ENCODE measurements at regions not wholly inside any gene's neighbourhood (a gene's known extent, or its start where the extent isn't known, plus 50 kb on each side); places are given as distances from the start of the nearest gene placed in this dataset.

DNA sequence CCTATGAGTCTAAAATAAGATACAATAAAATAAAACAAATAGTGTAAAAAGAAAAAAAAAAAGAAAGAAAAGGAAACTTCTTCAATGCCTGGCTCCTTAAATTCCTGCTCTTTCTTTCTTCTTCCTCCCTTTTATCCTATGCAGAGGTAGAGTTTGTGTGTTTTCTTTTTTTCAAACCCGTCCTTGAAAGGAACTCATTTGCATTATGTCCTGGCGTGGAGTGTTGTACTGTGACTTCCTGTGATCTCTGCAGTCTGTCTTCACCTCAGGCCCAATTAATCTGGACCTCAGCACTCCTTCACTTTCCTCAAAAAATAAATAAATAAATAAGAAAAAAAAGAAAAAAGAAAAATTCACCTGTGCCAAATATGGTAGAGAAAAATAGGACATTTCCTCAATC is 541.9 kb upstream of the SPTLC3 start:
- no peak overlapping the region for H2AFZ ChIP-seq (ENCODE audit: low read length)
- WGBS, 2 experiments (ENCODE audit: extremely low coverage in 1 of 2, insufficient coverage in 1 of 2, insufficient read length in 1 of 2, insufficient replicate concordance in 2 of 2, low coverage in 1 of 2, low lambda C conversion rate in 2 of 2, missing lambda C conversion rate in 1 of 2): 37% methylated on average over 2 of the region's 2 CpGs; no CpG with 5 or more reads in 1 of the 2 experiments
- H2BK20ac ChIP-seq (ENCODE audit: low read length): no peak overlapping the region
- POLR2A ChIA-PET (ENCODE audit: partially characterized antibody): interaction anchor here (0.6 kb wide), 1 partner anchor 403 kb away, joined by 3 read pairs; no protein-coding TSS in a partner anchor
- H4K8ac ChIP-seq (ENCODE audit: extremely low read depth, insufficient read depth, low read length): no peak overlapping the region
- no peak overlapping the region for H3K18ac ChIP-seq (ENCODE audit: extremely low read depth, low read length)
- H2AK5ac ChIP-seq (ENCODE audit: low read depth, low read length): no peak overlapping the region
- no peaks in the 10 kb centered on the region for H3K23me2 ChIP-seq (ENCODE audit: low read depth, low read length)
- H4K5ac ChIP-seq (ENCODE audit: insufficient read length, low read depth, low read length): no peak overlapping the region
- no peak overlapping the region for H2BK12ac ChIP-seq (ENCODE audit: low read depth, low read length)
- no peaks in the 10 kb centered on the region for H3K9me3 ChIP-seq (ENCODE audit: insufficient read depth in 2 of 2, low read depth in 1 of 2, low read length in 1 of 2)
- H3K56ac ChIP-seq (replicated peaks; ENCODE audit: insufficient read length, low read depth, low read length): no peak overlapping the region
- H3K4me1 ChIP-seq (replicated peaks in 1 of 4; ENCODE audit: control insufficient read depth in 3 of 4, insufficient read depth in 4 of 4, low read length in 3 of 4): peaks cover 0 to 8% (median 0%) of the 10 kb centered on the region in 4 experiments; a peak in 2 of 7 replicates
- no peak overlapping the region for H4K91ac ChIP-seq (replicated peaks; ENCODE audit: insufficient read length, low read length)
- no peaks in the 10 kb centered on the region for H3K27me3 ChIP-seq (replicated peaks in 1 of 4; ENCODE audit: control insufficient read depth in 3 of 4, extremely low read depth in 1 of 4, insufficient read depth in 3 of 4, low read length in 3 of 4)
- no peak for FAIRE-seq
- no peaks in the 10 kb centered on the region for H3K79me2 ChIP-seq (ENCODE audit: control insufficient read depth in 1 of 2, insufficient read depth in 2 of 2, low read length in 2 of 2)
- no peak for DNase-seq (ENCODE audit: low read depth in 1 of 2, low spot score in 2 of 2)
- H3K4me2 ChIP-seq (ENCODE audit: insufficient read depth in 1 of 2, low read depth in 2 of 2, low read length in 2 of 2): peak overlapping the region in 1 of 2 experiments; percentile 21; a peak in 1 of 4 replicates
- H2BK5ac ChIP-seq (ENCODE audit: low read depth, low read length): no peak overlapping the region
- CTCF ChIA-PET (ENCODE audit: partially characterized antibody): interaction anchor here (0.6 kb wide), 2 partner anchors 1490 to 1735 kb away, joined by 4 to 5 read pairs; no protein-coding TSS in a partner anchor
- H3K4me3 ChIP-seq (ENCODE audit: extremely low read depth in 1 of 4, insufficient read depth in 2 of 4, low read depth in 3 of 4, low read length in 4 of 4): no peak overlapping the region
- no peak overlapping the region for H2BK120ac ChIP-seq (replicated peaks; ENCODE audit: low read depth, low read length)
- H2BK15ac ChIP-seq (ENCODE audit: low read length): no peak overlapping the region
- no peak overlapping the region for H3K27ac ChIP-seq (ENCODE audit: low read depth, low read length)
- H3K9ac ChIP-seq (replicated peaks in 1 of 4; ENCODE audit: extremely low read depth in 1 of 4, low read depth in 3 of 4, low read length in 3 of 4): no peak overlapping the region
- H3K23ac ChIP-seq (ENCODE audit: insufficient read length): no peak overlapping the region
- H3K4ac ChIP-seq (replicated peaks; ENCODE audit: insufficient read length, low read depth, low read length): no peak overlapping the region
- no peaks in the 10 kb centered on the region for H4K20me1 ChIP-seq (replicated peaks in 1 of 2; ENCODE audit: control insufficient read depth in 1 of 2, insufficient read depth in 2 of 2, low read length in 2 of 2)
- TF ChIP-seq KDM4A (IDR thresholded peaks at IDR 0.05; ENCODE audit: low read depth, low read length, severe bottlenecking): no peak
- TF ChIP-seq JUND (IDR thresholded peaks at IDR 0.05; ENCODE audit: low read length): no peak
- no peaks in the 10 kb centered on the region for H3K36me3 ChIP-seq (ENCODE audit: control insufficient read depth in 2 of 4, insufficient read depth in 4 of 4, low read length in 3 of 4)
- H3K14ac ChIP-seq (ENCODE audit: insufficient read length): no peak overlapping the region
- H3K79me1 ChIP-seq (ENCODE audit: low read depth, low read length): no peaks in the 10 kb centered on the region

All from H1 (cell line).